H1 (cell line): ENCODE measurements at regions not wholly inside any gene's neighbourhood (a gene's known extent, or its start where the extent isn't known, plus 50 kb on each side); places are given as distances from the start of the nearest gene placed in this dataset.

ENCODE experiments used
- CTCF ChIA-PET: fragments of 300-600 bp; sonication (Branson Sonifier 250); formaldehyde crosslinking; loops from one replicate; lab custom pipeline; 2021; ENCODE audit not compliant: partially characterized antibody; lab: Charles Lee
- POLR2A ChIA-PET: fragments of 300-600 bp; sonication (Branson Sonifier 250); formaldehyde crosslinking; loops from one replicate; lab custom pipeline; 2021; ENCODE audit warnings: inconsistent platforms; ENCODE audit not compliant: partially characterized antibody; lab: Charles Lee
- DNase-seq, 2 experiments: peaks; one replicate each; pipeline versions ENCODE4 v3.0.0 to v3.0.0-alpha.2; 2010 to 2022; ENCODE audit warnings: low spot score in 2 of 2, low read depth in 1 of 2, mixed read lengths in 1 of 2
- FAIRE-seq: peaks from 2 replicates; lab custom pipeline; 2011; peaks lifted over from hg19 to GRCh38; lab: Jason Lieb, UNC
- H2AFZ ChIP-seq: 2 replicates; pipeline ENCODE4 v1.8.1; 2012; ENCODE audit warnings: low read length, inconsistent platforms
- H2AK5ac ChIP-seq: 2 replicates; pipeline ENCODE4 v1.6.1; 2013; ENCODE audit warnings: low read depth, low read length
- H2BK120ac ChIP-seq: replicated peaks from 2 replicates; pipeline ENCODE3; 2013; ENCODE audit warnings: low read depth, low read length, inconsistent platforms
- H2BK12ac ChIP-seq: 2 replicates; pipeline ENCODE4 v1.6.1; 2013; ENCODE audit warnings: low read depth, low read length
- H2BK15ac ChIP-seq: 2 replicates; pipeline ENCODE4 v1.6.1; 2013; ENCODE audit warnings: low read length
- H2BK20ac ChIP-seq: 2 replicates; pipeline ENCODE4 v1.6.1; 2013; ENCODE audit warnings: low read length
- H2BK5ac ChIP-seq: 2 replicates; pipeline ENCODE4 v1.6.1; 2013; ENCODE audit warnings: low read depth, low read length
- H3K14ac ChIP-seq: 2 replicates; pipeline ENCODE4 v1.6.1; 2013; ENCODE audit warnings: inconsistent platforms; ENCODE audit not compliant: insufficient read length
- H3K18ac ChIP-seq: 2 replicates; pipeline ENCODE4 v1.6.1; 2013; ENCODE audit warnings: low read length; ENCODE audit errors: extremely low read depth
- H3K23ac ChIP-seq: 2 replicates; pipeline ENCODE4 v1.6.1; 2013; ENCODE audit warnings: inconsistent platforms; ENCODE audit not compliant: insufficient read length
- H3K23me2 ChIP-seq: 2 replicates; pipeline ENCODE4 v1.6.1; 2013; ENCODE audit warnings: low read depth, low read length
- H3K27ac ChIP-seq: 2 replicates; pipeline ENCODE4 v1.6.1; 2011; ENCODE audit warnings: low read depth, low read length, inconsistent platforms
- H3K27me3 ChIP-seq, 4 experiments: replicated peaks in 1 of 4; 1 replicate in 1 of 4; 2 replicates in 3 of 4; pipeline versions ENCODE4 v1.6.1 to v1.8.1; 2011 to 2013; ENCODE audit warnings: low read length in 3 of 4, mild to moderate bottlenecking in 3 of 4, inconsistent platforms in 2 of 4, mixed read lengths in 2 of 4, moderate library complexity in 1 of 4; ENCODE audit not compliant: control insufficient read depth in 3 of 4, insufficient read depth in 3 of 4; ENCODE audit errors: extremely low read depth in 1 of 4
- H3K36me3 ChIP-seq, 4 experiments: 2 replicates each; pipeline versions ENCODE4 v1.6.1 to v1.8.1; 2011 to 2013; ENCODE audit warnings: mild to moderate bottlenecking in 4 of 4, low read length in 3 of 4, moderate library complexity in 2 of 4, control low read depth in 1 of 4, inconsistent platforms in 1 of 4; ENCODE audit not compliant: insufficient read depth in 4 of 4, control insufficient read depth in 2 of 4
- H3K4ac ChIP-seq: replicated peaks from 2 replicates; pipeline ENCODE3; 2013; ENCODE audit warnings: low read length, low read depth, mixed read lengths, inconsistent platforms; ENCODE audit not compliant: insufficient read length
- H3K4me1 ChIP-seq, 4 experiments: replicated peaks in 1 of 4; 1 replicate in 1 of 4; 2 replicates in 3 of 4; pipeline versions ENCODE4 v1.6.1 to v1.8.1; 2011 to 2013; ENCODE audit warnings: low read length in 3 of 4, inconsistent platforms in 2 of 4, mixed read lengths in 1 of 4; ENCODE audit not compliant: insufficient read depth in 4 of 4, control insufficient read depth in 3 of 4
- H3K4me2 ChIP-seq, 2 experiments: 2 replicates each; pipeline versions ENCODE4 v1.6.1 to v1.8.1; 2011 to 2013; ENCODE audit warnings: low read depth in 2 of 2, low read length in 2 of 2, control low read depth in 1 of 2, inconsistent platforms in 1 of 2, mild to moderate bottlenecking in 1 of 2; ENCODE audit not compliant: insufficient read depth in 1 of 2
- H3K4me3 ChIP-seq, 4 experiments: fragments of 200-600, 300-600 bp in 1 of 4; sonication (generic), shearing (Covaris generic), sonication (Bioruptor Twin) in 1 of 4; 2 replicates each; pipeline versions ENCODE4 v1.5.1 to v1.8.1; 2011 to 2016; ENCODE audit warnings: low read length in 4 of 4, low read depth in 3 of 4, control low read depth in 2 of 4, inconsistent platforms in 2 of 4, mild to moderate bottlenecking in 2 of 4, mixed read lengths in 1 of 4, moderate library complexity in 1 of 4; ENCODE audit not compliant: insufficient read depth in 2 of 4; ENCODE audit errors: extremely low read depth in 1 of 4
- H3K56ac ChIP-seq: replicated peaks from 2 replicates; pipeline ENCODE3; 2013; ENCODE audit warnings: low read depth, mild to moderate bottlenecking, mixed read lengths, low read length, inconsistent platforms; ENCODE audit not compliant: insufficient read length
- H3K79me1 ChIP-seq: 2 replicates; pipeline ENCODE4 v1.6.1; 2013; ENCODE audit warnings: low read depth, low read length, control low read depth
- H3K79me2 ChIP-seq, 2 experiments: 2 replicates each; pipeline versions ENCODE4 v1.6.1 to v1.8.1; 2012 to 2013; ENCODE audit warnings: low read length in 2 of 2, mild to moderate bottlenecking in 2 of 2, inconsistent platforms in 1 of 2; ENCODE audit not compliant: insufficient read depth in 2 of 2, control insufficient read depth in 1 of 2
- H3K9ac ChIP-seq, 4 experiments: replicated peaks in 1 of 4; 1 replicate in 1 of 4; 2 replicates in 3 of 4; pipeline versions ENCODE4 v1.6.1 to v1.8.1; 2011 to 2013; ENCODE audit warnings: low read depth in 3 of 4, low read length in 3 of 4, control low read depth in 2 of 4, mild to moderate bottlenecking in 2 of 4, moderate library complexity in 2 of 4, inconsistent platforms in 1 of 4; ENCODE audit errors: extremely low read depth in 1 of 4
- H3K9me3 ChIP-seq, 2 experiments: 2 replicates each; pipeline versions ENCODE4 v1.6.1 to v1.8.1; 2012 to 2013; ENCODE audit warnings: mild to moderate bottlenecking in 2 of 2, moderate library complexity in 2 of 2, control low read depth in 1 of 2, inconsistent platforms in 1 of 2, low read depth in 1 of 2, low read length in 1 of 2, mixed read lengths in 1 of 2; ENCODE audit not compliant: insufficient read depth in 2 of 2
- H4K20me1 ChIP-seq, 2 experiments: replicated peaks in 1 of 2; 2 replicates each; pipeline versions ENCODE3 to v1.8.1; 2011 to 2013; ENCODE audit warnings: inconsistent platforms in 2 of 2, low read length in 2 of 2, mild to moderate bottlenecking in 1 of 2; ENCODE audit not compliant: insufficient read depth in 2 of 2, control insufficient read depth in 1 of 2
- H4K5ac ChIP-seq: 2 replicates; pipeline ENCODE4 v1.6.1; 2013; ENCODE audit warnings: low read length, low read depth, mixed read lengths, inconsistent platforms; ENCODE audit not compliant: insufficient read length
- H4K8ac ChIP-seq: 2 replicates; pipeline ENCODE4 v1.8.0; 2013; ENCODE audit warnings: mild to moderate bottlenecking, moderate library complexity, low read length, inconsistent platforms; ENCODE audit not compliant: insufficient read depth; ENCODE audit errors: extremely low read depth
- H4K91ac ChIP-seq: replicated peaks from 2 replicates; pipeline ENCODE3; 2013; ENCODE audit warnings: low read length, mixed read lengths, inconsistent platforms; ENCODE audit not compliant: insufficient read length
- ATF2 ChIP-seq: IDR thresholded peaks from 2 replicates; pipeline ENCODE4 v1.6.1; 2012; ENCODE audit warnings: low read length, inconsistent platforms
- CHD1 ChIP-seq: IDR thresholded peaks from 2 replicates; pipeline ENCODE4 v1.6.1; 2012; ENCODE audit warnings: low read depth, low read length, improper control_type of control experiment
- CREB1 ChIP-seq: IDR thresholded peaks from 2 replicates; pipeline ENCODE4 v1.6.1; 2012; ENCODE audit warnings: inconsistent platforms
- CTBP2 ChIP-seq: IDR thresholded peaks from 2 replicates; pipeline ENCODE4 v1.7.0; 2011; ENCODE audit warnings: borderline replicate concordance, mild to moderate bottlenecking, moderate library complexity, mixed read lengths, low read length; ENCODE audit not compliant: insufficient read depth, insufficient read length
- EZH2 ChIP-seq: fragments of 200-600 bp; sonication (generic); IDR thresholded peaks from 2 replicates; pipeline ENCODE4 v1.7.1; 2012; ENCODE audit warnings: low read depth, mild to moderate bottlenecking, moderate library complexity, low read length, inconsistent platforms; ENCODE audit not compliant: severe bottlenecking
- KDM4A ChIP-seq: IDR thresholded peaks from one replicate; pipeline ENCODE4 v1.7.1; 2012; ENCODE audit warnings: low read depth, mild to moderate bottlenecking, moderate library complexity, low read length, inconsistent platforms; ENCODE audit not compliant: severe bottlenecking
- RAD21 ChIP-seq, 2 experiments: IDR thresholded peaks in 1 of 2; conservative IDR thresholded peaks in 1 of 2; 2 replicates each; pipeline ENCODE4 v1.6.1; 2011; ENCODE audit warnings: low read depth in 2 of 2, low read length in 2 of 2, improper control_type of control experiment in 1 of 2, inconsistent platforms in 1 of 2, mild to moderate bottlenecking in 1 of 2, moderate library complexity in 1 of 2
- RXRA ChIP-seq: IDR thresholded peaks from 2 replicates; pipeline ENCODE4 v1.6.1; 2011; ENCODE audit warnings: low read depth, mild to moderate bottlenecking, low read length, moderate library complexity; ENCODE audit not compliant: insufficient read depth
- SP2 ChIP-seq: IDR thresholded peaks from 2 replicates; pipeline ENCODE4 v1.6.1; 2012; ENCODE audit warnings: mild to moderate bottlenecking, low read length, inconsistent platforms
- USF2 ChIP-seq: IDR thresholded peaks from 2 replicates; pipeline ENCODE4 v1.6.1; 2011; ENCODE audit warnings: low read length, improper control_type of control experiment
- WGBS, 2 experiments: shearing (Covaris generic) in 1 of 2; methylation state at CpG; one replicate each; pipeline versions ENCODE4 v1.1.6 to v1.1.7; 2013 to 2015; ENCODE audit warnings: low lambda C conversion rate in 2 of 2, mixed read lengths in 2 of 2, inconsistent platforms in 1 of 2, low coverage in 1 of 2, missing lambda C conversion rate in 1 of 2; ENCODE audit not compliant: insufficient replicate concordance in 2 of 2, insufficient coverage in 1 of 2, insufficient read length in 1 of 2; ENCODE audit errors: extremely low coverage in 1 of 2, missing lambda C conversion rate in 1 of 2; 5-methylcytosine and 5-hydroxymethylcytosine counted together
- TF ChIP-seq, protein P1 (sequence below): IDR thresholded peaks from 2 replicates; pipeline ENCODE4 v1.6.1; 2011; ENCODE audit warnings: low read depth, mild to moderate bottlenecking, low read length; ENCODE audit not compliant: insufficient read depth

GRCh38 chr5:41610386-41610785 lies 100.0 kb upstream of the PLCXD3 start:
- POLR2A ChIA-PET = no interaction called here
- Histone ChIP-seq H3K27ac (no peak overlapping the region), H3K9me3 (peaks cover 8 to 17% of the 10 kb centered on the region in 2 experiments), H2BK20ac (no peak overlapping the region), H2AFZ (no peak overlapping the region), H3K4ac (no peak overlapping the region), H2BK5ac (no peak overlapping the region), H3K27me3 (no peaks in the 10 kb centered on the region), H4K5ac (no peak overlapping the region), H3K14ac (no peak overlapping the region), H3K79me2 (no peaks in the 10 kb centered on the region), H2BK120ac (no peak overlapping the region), H3K4me1 (no peaks in the 10 kb centered on the region), H4K20me1 (no peaks in the 10 kb centered on the region), H3K4me2 (no peak overlapping the region), H2AK5ac (no peak overlapping the region), H3K36me3 (no peaks in the 10 kb centered on the region; a peak in 1 of 8 replicates), H3K56ac (no peak overlapping the region), H3K23me2 (no peaks in the 10 kb centered on the region; the same call in 1 of the 2 replicates), H3K9ac (no peak overlapping the region), H4K8ac (no peak overlapping the region), H3K79me1 (no peaks in the 10 kb centered on the region), H2BK15ac (no peak overlapping the region), H2BK12ac (no peak overlapping the region), H3K18ac (no peak overlapping the region), H3K4me3 (no peak overlapping the region), H4K91ac (no peak overlapping the region), H3K23ac (no peak overlapping the region)
- CTCF ChIA-PET = no interaction called here
- FAIRE-seq (no peak), DNase-seq (no peak)
- WGBS, 2 experiments = 86% methylated on average over 1 of the region's 1 CpG; no CpG with 5 or more reads in 1 of the 2 experiments
- TF ChIP-seq USF2 = no peak
- TF ChIP-seq CHD1 = no peak
- TF ChIP-seq CTBP2 = no peak
- TF ChIP-seq ATF2 = no peak
- TF ChIP-seq CREB1 = no peak
- TF ChIP-seq EZH2 = no peak
- TF ChIP-seq KDM4A = no peak
- TF ChIP-seq RAD21 (IDR thresholded peaks at IDR 0.05 in 1 of 2, conservative IDR thresholded peaks at IDR 0.05 in 1 of 2; ENCODE audit: low read depth in 2 of 2, low read length in 2 of 2) = no peak
- TF ChIP-seq, protein P1, sequence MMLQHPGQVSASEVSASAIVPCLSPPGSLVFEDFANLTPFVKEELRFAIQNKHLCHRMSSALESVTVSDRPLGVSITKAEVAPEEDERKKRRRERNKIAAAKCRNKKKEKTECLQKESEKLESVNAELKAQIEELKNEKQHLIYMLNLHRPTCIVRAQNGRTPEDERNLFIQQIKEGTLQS = no peak
- TF ChIP-seq RXRA = no peak
- no peak for TF ChIP-seq SP2
